Sciatic nerve (tissue), 2 donors: ENCODE measurements at regions not wholly inside any gene's neighbourhood (a gene's known extent, or its start where the extent isn't known, plus 50 kb on each side); places are given as distances from the start of the nearest gene placed in this dataset.
"Not testable (repeated sequence)": the region's sequence is repeated elsewhere in the genome, so short reads cannot be mapped to it uniquely, and the experiment has no call there.

Experiments
- ATAC-seq: fragments of 200-7000 bp; cut with Tn5 transposase; one replicate; pipeline ENCODE4 v1.9.1; 2020; ENCODE audit warnings: mild to moderate bottlenecking, moderate library complexity
- DNase-seq: peaks from one replicate; pipeline ENCODE4 v3.0.0-alpha.2; 2020; ENCODE audit warnings: low spot score
- intact Hi-C: fragments of 100-400 bp; cut with DNase I; formaldehyde crosslinking; loops from one replicate; pipeline ENCODE4 v1.14.2; 2022
- donor health status: DM: no; HTN: no; CAD: no.
- donor health status: DM: no; HTN: no; CAD: no.

DNA sequence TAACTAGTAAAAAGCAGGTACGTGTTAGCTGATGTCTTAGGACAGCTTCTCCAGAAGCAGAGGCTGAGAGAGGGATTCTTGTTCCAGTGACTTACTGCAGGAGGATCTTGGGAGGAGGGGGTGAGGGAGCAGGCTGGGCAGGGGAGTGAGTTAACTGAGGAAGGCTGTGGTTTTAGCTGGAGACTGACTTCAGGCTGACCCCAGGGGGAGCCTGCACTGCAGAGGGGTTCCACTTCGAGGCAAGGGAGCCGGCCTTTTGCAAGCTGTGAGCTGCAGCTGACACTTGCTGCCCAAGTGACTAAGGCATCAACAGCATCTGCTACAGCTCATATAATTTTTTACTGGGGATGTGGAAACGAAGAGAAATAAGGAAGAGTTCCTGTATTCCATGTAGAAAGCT is 50.4 kb upstream of the SOD1 start:
- intact Hi-C loops, result no loop called here
- ATAC-seq (no peak), DNase-seq (no peak)

DNA sequence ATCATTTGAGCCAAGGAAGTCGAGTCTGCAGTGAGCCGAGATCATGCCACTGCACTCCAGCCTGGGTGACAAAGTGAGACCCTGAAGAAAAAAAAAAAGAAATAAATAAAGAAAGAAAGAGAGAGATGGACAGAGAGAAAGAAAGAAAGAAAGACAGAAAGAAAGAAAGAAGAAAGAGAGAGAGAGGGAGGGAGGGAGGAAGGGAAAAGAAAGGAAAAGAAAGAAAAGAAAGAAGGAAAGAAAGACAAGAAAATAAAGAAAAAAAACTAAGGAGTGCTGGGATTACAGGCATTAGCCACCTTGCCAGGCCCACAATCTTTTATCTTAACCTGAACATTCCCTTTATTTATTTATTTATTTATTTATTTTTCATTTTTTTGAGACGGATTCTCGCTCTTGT is 51.7 kb upstream of the SOD1 start:
- ATAC-seq, result no peak
- intact Hi-C loops, result no loop called here
- no peak for DNase-seq

DNA sequence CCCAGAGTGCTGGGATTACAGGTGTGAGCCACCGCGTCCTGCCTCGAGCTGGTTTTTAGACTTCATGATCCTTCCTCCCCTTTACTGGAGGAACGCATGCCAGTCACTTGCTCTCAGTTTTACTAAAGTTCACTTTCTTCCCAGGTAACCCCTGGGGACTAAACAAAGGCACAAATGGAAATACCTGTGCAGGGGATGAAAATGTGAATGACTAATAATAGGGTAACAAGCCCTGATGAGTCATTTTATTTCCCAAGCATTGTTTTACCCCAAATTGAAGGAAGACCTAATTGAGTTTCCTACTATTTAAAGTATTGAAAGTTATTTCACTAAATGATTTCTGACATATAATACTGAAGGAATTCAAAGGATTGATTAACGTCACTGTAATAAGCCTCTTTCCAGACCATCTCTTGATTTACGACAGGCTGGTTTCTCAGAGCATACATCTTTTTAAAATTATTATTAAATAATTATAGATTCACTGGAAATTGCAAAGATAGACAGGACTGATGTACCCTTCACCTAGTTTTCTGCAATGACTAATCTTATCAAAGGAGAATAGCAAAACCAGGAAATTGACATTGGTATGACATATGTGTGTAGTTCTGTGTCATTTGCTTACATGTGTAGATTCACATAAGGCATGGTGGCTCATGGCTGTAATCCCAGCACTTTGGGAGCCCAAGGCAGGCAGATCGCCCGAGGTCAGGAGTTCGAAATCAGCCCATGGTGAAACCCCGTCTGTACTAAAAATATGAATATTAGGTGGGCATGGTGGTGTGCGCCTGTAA is 53.2 kb upstream of the SOD1 start:
- ATAC-seq (no peak), DNase-seq (no peak)
- intact Hi-C loops, result no loop called here

DNA sequence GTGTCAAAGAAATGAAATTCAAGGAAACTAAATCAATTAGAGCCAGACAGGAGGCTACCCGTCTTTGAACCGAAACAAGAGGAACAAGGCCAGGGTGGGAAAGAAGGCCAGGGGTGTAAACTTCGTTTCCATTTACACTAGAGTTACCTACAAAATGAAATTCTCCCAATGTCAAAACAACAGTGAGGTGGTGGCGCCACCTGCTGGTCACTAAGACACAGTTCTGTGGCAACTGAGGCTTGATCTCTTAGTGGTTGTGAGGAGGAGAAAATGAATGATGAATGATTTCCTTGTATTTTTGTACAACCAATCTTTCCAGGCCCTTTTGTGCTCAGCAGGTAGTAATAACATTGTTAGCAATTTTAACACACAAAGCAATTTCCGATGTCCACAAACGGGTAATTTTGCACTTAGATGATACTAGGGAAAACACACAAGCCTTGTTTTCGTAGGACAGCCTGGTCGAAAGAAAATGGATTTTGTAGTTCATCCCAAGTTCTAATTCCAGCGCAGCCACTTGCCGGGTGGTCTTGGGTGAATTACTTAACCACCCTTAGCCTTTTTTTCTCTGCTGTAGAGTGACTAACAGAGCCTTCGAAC is 54.8 kb upstream of the SOD1 start:
- DNase-seq, result peak; percentile 85

GRCh38 chr21:31599563-31599962 is 59.9 kb upstream of the SOD1 start:
- ATAC-seq, result no peak
- intact Hi-C loops, result no loop called here
- no peak for DNase-seq

More for the DNA sequence above, 54.8 kb upstream of the SOD1 start:
- intact Hi-C loops, result no loop called here
- peak; percentile 82 for ATAC-seq

DNA sequence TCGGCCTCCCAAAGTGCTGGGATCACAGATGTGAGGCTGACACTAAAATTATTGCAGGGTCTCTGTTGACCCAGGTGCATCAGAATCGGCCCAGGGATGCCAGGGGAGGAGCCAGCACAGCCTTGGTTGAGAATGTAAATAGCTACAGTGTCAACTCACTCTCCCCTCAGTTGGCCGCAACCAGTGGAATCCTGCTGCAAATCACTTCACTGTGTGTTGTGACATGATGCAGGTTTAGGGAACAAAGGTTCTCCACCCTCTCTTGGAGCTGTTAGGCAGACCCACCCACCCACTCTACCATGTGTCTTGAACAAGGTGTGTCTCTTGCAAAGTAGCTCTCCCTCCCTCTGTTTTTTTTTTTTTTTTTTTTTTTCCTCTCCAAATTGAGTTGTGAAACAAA is 60.5 kb upstream of the SOD1 start:
- DNase-seq, result no peak
- ATAC-seq, result no peak
- intact Hi-C loops, result no loop called here

- ATAC-seq (no peak), DNase-seq (no peak)
- intact Hi-C loops, result no loop called here
Observed at GRCh38 chr21:31597683-31598082, 61.8 kb upstream of the SOD1 start.

GRCh38 chr21:31596055-31596454 is 63.4 kb upstream of the SOD1 start:
- ATAC-seq (no peak), DNase-seq (no peak)
- intact Hi-C loops, result no loop called here

DNA sequence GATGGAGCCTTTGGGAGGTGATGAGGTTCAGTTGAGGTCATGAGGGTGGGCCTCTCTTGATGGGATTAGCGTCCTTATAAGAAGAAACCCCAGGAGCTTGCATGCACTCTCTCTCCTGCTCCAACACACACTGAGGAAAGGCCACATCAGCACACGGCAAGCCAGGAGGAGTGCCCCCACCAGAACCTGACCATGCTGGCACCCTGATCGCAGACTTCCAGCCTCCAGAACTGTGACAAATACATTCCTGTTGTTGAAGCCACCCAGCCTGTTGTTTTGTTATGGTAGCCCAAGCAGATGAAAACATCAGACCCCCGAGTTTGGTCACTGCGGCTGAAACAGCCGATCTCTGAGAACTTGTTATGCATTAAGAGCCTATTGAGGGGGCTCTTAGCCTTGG is 64.8 kb upstream of the SOD1 start:
- DNase-seq (no peak), ATAC-seq (no peak)
- intact Hi-C loops, result no loop called here

DNA sequence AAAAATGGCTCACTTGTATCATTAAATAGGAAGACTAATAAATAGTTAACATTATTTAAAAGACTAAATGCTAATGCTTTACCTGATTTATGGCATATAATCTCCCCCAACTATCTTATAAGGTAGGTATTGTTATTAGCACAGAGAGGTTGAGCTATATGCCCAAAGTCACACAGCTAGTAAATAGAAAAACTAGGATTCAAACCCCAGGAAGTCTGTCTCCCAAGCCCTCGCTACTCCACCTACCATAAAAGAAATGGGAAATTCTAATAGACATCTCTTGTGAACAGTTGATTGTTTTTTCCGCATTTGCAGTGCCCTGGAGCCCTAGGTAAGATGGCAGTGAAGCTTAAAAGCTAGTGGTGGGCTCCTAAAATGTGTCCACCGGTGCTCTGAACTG is 65.2 kb upstream of the SOD1 start:
- no peak for DNase-seq
- ATAC-seq, result no peak
- intact Hi-C loops, result no loop called here

DNA sequence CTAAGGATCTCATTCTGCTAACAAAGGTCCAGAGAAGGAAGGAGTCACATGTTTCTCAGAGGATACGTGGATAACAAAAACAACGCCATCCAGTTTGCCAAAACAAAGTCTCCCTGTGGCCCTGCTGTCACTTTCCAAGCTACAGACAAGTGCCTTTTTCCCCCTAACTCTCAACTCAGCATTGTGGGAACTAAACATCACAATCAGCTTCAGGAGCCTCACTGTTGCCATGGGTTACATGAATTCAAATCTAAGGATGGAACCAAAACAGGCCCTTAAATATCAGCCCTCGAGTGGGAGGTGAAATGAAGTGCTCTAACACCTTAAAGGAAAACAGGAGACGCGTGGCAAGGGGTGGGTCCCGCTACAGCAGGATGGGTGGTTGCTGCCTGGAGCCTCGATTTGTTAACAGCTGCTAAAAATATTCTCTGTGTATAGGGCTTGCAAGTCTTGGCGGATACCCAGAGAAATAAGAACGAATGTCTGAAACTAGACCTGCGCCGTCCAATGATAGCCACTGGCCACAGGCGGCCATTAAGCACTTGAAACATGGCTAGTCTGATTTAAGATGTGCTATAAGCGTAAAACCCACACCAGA is 66.4 kb upstream of the SOD1 start:
- intact Hi-C loops, result no loop called here
- DNase-seq, result no peak
- ATAC-seq, result no peak

GRCh38 chr21:31592516-31592915 is 67.0 kb upstream of the SOD1 start:
- DNase-seq (no peak), ATAC-seq (no peak)
- intact Hi-C loops, result no loop called here

- ATAC-seq (no peak), DNase-seq (no peak)
- intact Hi-C loops, result loop anchor here (10.0 kb wide), 1 partner anchor 395 kb away; no protein-coding TSS in a partner anchor
Observed at GRCh38 chr21:31589820-31590219, 69.7 kb upstream of the SOD1 start.

- DNase-seq, result no peak
- intact Hi-C loops, result loop anchor here (10.0 kb wide), 1 partner anchor 391 kb away; no protein-coding TSS in a partner anchor
- ATAC-seq, result no peak
Observed at GRCh38 chr21:31586118-31586517, 73.4 kb upstream of the SOD1 start.

- intact Hi-C loops, result loop anchor here (10.0 kb wide), 1 partner anchor 389 kb away; no protein-coding TSS in a partner anchor
Observed at GRCh38 chr21:31583937-31584336, 75.6 kb upstream of the SOD1 start.

DNA sequence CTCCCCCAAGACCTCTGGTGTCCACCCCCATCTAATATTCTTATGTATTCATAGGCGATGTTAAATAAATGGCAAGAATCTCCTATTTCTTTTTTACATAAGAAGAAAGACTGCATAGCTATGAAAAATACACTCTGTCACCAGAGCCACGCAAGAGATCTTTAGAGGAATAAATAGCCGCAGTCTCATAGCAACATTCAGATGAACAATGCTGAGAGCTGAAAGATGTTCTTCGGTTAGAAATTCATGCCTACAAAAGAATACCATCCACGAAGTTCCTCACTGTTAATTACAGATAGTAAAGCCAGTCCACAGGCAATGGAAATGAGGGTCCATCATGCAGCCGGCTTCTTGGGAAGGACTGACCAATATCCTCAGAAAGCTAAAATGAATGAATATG is 76.0 kb upstream of the SOD1 start:
- no peak for DNase-seq
- intact Hi-C loops, result loop anchor here (10.0 kb wide), 1 partner anchor 389 kb away; no protein-coding TSS in a partner anchor
- ATAC-seq, result no peak

More at GRCh38 chr21:31583937-31584336, 75.6 kb upstream of the SOD1 start:
- not testable (repeated sequence) for ATAC-seq, DNase-seq

DNA sequence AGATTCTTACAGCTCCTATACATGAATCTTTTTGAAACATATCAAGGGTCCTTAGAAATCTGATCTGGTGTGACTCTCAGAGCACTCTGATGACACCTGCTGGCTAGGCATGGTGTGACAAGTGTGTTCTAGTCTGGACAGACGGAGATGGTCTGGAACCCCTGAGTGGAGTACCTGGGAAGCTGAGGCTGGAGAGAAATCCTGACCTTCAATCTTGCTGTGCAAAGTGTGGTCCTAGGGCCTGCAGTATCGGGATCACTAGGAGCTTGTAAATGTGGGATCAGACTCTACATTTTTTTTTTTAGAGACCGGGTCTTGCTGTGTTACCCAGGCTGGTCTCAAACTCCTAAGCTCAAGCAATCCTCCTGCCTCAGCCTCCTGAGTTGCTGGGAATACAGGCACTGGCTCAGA is 78.6 kb upstream of the SOD1 start:
- intact Hi-C loops, result loop anchor here (10.0 kb wide), 1 partner anchor 386 kb away; no protein-coding TSS in a partner anchor
- ATAC-seq (peak; percentile 86), DNase-seq (peak; percentile 87)

- ATAC-seq, result no peak
- DNase-seq, result no peak
- intact Hi-C loops, result no loop called here
Observed at GRCh38 chr21:31577271-31577670, 82.2 kb upstream of the SOD1 start.

- DNase-seq (no peak), ATAC-seq (no peak)
- intact Hi-C loops, result no loop called here
Observed at GRCh38 chr21:31576428-31576827, 83.1 kb upstream of the SOD1 start.

- no peak for ATAC-seq
- intact Hi-C loops, result no loop called here
- no peak for DNase-seq
Observed at GRCh38 chr21:31573217-31573616, 86.3 kb upstream of the SOD1 start.
